Retinal pigment epithelial cell (primary cell): ENCODE measurements at regions not wholly inside any gene's neighbourhood (a gene's known extent, or its start where the extent isn't known, plus 50 kb on each side); places are given as distances from the start of the nearest gene placed in this dataset.

ENCODE experiments used
- DNase-seq: peaks from one replicate; pipeline ENCODE4 v3.0.0-alpha.2; 2010; ENCODE audit warnings: low read depth
- H3K4me3 ChIP-seq: 2 replicates; pipeline ENCODE4 v1.5.1; 2011; ENCODE audit warnings: mild to moderate bottlenecking, low read length, control low read depth, moderate library complexity
- CTCF ChIP-seq: conservative IDR thresholded peaks from 2 replicates; pipeline ENCODE4 v1.5.1; 2011; ENCODE audit warnings: low read depth, low read length, control low read depth, inconsistent platforms

GRCh38 chr5:71954329-71954728, 152.9 kb upstream of the MAP1B start:
- no peak for DNase-seq
- TF ChIP-seq CTCF = no peak
- no peak overlapping the region for H3K4me3 ChIP-seq

GRCh38 chr5:71955723-71956122, 151.6 kb upstream of the MAP1B start:
- H3K4me3 ChIP-seq = no peak overlapping the region
- DNase-seq = no peak
- no peak for TF ChIP-seq CTCF

DNA sequence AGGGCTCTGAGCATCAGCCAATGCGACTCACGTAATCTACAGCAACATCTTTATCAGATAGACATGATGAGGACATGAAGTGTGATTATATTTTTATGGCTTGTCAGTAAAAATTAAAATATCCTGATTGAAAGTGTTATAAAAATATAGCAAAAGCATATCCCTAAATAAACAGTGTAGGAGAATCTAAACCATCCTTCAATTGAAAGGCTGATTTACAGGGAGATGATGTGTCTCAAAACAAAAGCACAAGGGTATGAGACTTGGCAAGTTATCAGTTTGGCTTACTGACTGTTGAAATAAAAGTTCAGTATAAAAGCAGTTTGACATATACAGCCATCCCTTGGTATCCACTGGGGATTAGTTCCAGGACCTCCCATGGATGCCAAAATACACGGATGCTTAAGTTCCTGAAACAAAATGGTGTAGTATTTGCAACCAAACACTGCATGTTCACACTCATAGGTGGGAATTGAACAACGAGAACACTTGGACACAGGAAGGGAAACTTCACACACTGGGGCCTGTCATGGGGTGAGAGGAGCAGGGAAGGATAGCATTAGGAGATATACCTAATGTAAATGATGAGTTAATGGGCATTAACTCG, 149.9 kb upstream of the MAP1B start:
- no peak for TF ChIP-seq CTCF

DNA sequence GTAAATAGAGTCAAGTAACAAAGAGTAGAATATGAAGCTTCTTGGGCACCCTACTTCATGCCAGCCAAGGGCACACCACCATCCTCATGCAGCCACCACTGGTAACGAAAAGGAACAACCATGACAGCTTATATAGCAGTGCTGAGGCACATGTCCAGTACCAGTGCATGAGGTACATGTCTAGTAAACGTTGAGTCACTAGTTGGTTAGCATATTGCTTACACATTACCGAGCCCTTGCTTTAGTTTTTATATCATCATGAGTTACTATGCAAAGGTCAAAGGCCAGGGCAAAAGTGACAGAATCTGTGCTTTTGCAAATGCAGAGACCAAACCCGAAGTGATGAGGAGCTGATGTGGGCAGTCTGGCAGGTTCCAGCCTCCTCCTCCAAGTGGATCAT, 147.1 kb upstream of the MAP1B start:
- H3K4me3 ChIP-seq = no peak overlapping the region
- TF ChIP-seq CTCF = no peak
- no peak for DNase-seq

More for the DNA sequence above, 149.9 kb upstream of the MAP1B start:
- no peak overlapping the region for H3K4me3 ChIP-seq
- DNase-seq = no peak

DNA sequence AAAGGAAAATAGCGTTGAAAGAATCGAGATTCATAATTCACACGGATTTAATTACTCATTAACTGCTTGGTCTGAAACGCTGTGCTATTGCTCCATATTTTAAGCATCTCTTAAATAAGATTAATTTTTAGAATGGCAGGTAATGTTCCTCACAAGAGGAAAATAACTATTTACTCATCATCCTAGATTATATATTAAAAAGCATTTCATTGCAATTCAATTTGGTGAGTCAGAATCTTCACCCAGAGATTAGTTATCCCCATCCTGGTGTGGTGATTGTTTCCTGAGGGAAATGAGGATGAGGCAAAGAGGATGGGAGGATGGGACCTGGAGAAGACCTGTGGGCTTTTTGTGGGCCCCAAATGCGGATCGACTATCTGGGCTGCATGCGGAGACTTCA, 145.5 kb upstream of the MAP1B start:
- no peak overlapping the region for H3K4me3 ChIP-seq
- no peak for DNase-seq
- TF ChIP-seq CTCF = no peak

- no peak for DNase-seq
- no peak for TF ChIP-seq CTCF
- no peak overlapping the region for H3K4me3 ChIP-seq
Observed at GRCh38 chr5:71969460-71969859, 137.8 kb upstream of the MAP1B start.

DNA sequence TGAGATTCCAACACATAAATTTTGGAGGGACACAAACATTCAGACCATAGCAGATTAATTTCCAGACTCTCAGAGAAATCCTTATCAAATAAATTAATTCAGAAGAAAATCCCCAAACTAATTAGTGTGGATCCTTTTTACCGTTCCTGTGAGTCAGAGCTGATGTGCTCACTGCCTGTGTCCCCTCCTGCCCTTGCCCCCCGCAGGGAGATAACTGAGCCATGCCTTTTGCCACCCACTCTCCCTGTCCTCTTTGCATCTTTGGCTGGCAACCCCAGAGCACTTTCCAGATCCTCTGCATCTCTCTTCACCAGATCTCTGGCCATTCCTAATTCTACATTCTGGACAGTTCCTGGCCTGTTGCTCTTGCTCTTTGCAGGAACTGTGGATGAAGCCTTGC, 135.4 kb upstream of the MAP1B start:
- DNase-seq = no peak
- TF ChIP-seq CTCF = no peak
- no peak overlapping the region for H3K4me3 ChIP-seq
